LNCaP clone FGC (cell line): ENCODE measurements at regions not wholly inside any gene's neighbourhood (a gene's known extent, or its start where the extent isn't known, plus 50 kb on each side); places are given as distances from the start of the nearest gene placed in this dataset.

Experiments used
- DNase-seq: peaks from one replicate; pipeline ENCODE4 v3.0.0-alpha.2; 2011; ENCODE audit warnings: low read depth
- H3K4me3 ChIP-seq: 2 replicates; pipeline ENCODE4 v1.5.1; 2011; ENCODE audit warnings: mild to moderate bottlenecking, low read depth, low read length, control low read depth
- TF ChIP-seq, protein P1 (sequence below): IDR thresholded peaks from 2 replicates; pipeline ENCODE4 v1.5.1; 2012; ENCODE audit warnings: mild to moderate bottlenecking; ENCODE audit not compliant: control insufficient read depth, insufficient read depth; ENCODE audit errors: extremely low read depth

DNA sequence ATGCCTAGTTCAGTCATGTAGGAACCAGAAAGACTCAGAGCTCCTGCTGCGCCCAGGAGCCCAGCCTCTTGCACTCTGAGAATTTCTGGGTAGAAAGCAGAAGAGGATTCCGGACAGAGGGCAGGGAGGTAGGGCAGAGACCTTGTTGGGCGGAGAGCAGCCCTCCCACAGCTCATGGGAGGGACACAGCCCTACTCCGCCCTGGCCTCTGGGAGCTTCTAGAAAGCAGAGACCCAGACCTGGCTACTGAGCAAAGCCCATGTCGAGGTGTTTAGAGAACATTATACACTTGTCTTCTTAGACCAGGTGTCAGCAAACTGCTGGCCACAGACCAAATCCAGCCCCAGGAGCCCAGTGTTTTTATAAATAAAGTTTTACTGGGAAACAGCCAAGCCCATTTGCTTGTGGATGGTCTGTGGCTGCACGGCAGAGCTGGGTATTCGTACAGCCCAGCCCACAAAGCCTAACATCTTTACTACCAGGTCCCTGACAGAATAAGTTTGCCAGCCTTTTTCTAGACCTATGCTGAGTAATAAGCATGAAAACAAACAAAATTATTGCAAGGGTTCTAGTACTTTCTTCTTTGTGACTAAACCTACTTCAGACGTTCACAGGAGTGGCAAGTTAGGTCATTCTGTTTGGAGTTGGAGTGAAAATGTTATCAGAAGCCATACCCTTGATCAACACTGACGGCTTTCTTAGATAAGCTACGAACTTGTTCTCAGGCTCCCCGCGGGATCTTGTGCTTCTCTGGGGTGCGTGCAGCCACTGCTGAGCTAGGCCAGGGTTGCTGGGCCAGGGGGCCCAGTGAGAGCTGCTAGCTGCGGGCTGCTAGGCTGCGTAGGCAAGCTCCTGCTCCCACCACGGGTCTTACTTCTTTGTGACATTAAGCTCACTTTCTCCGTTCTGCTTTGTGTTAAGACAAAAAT lies 235.1 kb upstream of the FOXQ1 start:
- no peak for DNase-seq
- TF ChIP-seq, protein P1, sequence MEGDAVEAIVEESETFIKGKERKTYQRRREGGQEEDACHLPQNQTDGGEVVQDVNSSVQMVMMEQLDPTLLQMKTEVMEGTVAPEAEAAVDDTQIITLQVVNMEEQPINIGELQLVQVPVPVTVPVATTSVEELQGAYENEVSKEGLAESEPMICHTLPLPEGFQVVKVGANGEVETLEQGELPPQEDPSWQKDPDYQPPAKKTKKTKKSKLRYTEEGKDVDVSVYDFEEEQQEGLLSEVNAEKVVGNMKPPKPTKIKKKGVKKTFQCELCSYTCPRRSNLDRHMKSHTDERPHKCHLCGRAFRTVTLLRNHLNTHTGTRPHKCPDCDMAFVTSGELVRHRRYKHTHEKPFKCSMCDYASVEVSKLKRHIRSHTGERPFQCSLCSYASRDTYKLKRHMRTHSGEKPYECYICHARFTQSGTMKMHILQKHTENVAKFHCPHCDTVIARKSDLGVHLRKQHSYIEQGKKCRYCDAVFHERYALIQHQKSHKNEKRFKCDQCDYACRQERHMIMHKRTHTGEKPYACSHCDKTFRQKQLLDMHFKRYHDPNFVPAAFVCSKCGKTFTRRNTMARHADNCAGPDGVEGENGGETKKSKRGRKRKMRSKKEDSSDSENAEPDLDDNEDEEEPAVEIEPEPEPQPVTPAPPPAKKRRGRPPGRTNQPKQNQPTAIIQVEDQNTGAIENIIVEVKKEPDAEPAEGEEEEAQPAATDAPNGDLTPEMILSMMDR: no peak
- H3K4me3 ChIP-seq: no peak overlapping the region

DNA sequence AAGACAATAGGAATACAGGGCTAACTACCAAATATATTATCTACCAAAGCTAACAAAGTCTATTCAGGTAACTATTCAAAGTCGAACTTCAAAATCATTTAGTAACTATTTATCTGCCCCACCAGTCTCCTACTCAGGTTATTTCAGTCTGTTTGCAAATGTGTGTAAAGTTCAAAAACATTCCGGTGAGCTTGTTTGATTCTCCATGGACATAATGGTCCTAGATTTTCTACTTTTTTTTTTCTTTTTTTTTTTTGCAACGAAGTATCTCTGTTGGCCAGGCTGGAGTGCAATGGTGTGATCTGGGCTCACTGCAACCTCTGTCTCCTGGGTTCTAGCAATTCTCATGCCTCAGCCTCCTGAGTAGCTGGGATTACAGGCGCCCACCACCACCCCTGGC lies 236.0 kb upstream of the FOXQ1 start:
- no peak for DNase-seq
- TF ChIP-seq, protein P1: no peak
- H3K4me3 ChIP-seq: no peak overlapping the region

DNA sequence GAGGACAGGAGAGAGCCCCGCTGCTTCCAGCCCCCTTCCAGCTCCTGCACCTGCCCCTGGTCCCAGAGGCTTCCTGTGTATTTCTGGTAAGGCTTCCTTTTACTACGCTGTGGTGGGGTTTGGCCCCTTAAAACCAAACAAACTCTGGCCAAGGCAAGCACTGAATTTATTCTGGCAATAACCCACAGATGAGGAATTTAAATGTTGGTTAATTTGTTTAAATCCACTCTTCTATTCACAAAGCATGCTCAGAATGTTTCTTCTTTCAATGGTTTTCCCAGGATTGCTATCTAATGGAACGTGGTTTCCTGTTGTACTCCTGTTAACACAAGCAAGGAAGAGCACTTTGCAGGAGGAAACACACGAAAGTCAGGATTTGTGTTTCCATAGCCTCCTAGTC lies 236.5 kb upstream of the FOXQ1 start:
- no peak overlapping the region for H3K4me3 ChIP-seq
- TF ChIP-seq, protein P1: no peak
- no peak for DNase-seq

DNA sequence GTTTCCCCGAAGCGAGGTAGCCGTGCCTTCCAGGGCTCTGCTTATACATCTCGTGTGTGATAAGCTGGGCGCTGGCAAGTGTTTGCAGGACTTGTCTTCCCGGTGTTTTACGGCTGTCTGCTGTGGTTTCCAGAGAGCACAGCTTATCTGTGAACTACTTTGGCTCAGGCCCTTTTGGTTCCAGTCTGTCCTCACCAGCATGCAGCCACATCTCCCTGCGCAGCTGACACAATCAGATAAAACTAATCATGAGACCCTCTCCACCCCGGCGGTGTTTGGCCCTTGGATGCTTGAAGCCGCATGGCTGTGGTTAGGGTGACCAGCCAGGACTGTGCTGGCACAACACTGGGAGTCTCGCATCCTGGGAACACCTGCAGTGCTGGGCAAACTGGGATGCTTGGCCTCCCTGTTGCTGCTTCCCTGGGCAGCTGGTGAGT lies 241.8 kb upstream of the FOXQ1 start:
- TF ChIP-seq, protein P1: no peak
- no peak overlapping the region for H3K4me3 ChIP-seq
- DNase-seq: peak; percentile 62

DNA sequence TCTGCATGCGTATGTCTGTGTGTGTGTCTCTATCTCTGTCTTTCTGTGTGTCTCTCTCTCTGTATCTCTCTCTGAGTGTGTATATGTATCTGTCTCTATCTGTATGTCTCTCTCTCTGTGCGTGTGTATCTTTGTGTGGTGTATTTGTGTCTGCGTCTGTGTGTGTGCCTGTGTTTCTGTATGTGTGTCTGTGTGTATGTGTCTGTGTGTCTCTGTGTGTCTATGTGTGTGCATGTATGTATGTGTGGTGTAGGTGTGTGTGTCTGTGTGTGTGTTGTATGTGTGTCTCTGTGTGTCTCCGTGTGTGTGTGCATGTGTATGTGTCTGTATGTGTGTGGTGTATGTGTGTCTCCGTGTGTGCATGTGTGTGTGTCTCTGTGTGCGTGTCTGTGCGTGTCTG lies 243.0 kb upstream of the FOXQ1 start:
- no peak overlapping the region for H3K4me3 ChIP-seq
- no peak for DNase-seq
- TF ChIP-seq, protein P1: no peak

DNA sequence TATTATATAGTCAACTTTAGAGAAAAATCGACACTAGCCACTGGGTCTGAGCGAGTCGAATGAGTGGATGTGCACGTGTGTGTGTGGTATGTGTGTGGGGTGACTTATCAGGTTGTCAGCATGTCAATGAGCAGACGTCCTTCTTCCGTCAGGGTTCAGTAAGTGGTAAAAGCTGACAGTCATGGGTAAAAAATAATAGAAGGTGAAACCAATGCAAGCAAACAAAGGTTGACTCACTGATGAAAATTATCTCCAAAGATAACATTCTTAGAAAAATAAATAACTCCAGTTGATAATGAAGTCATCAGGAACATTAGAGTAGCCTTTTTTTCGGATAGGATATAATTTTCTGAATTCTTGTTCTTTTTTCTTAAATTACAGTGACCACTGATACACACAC lies 243.8 kb upstream of the FOXQ1 start:
- TF ChIP-seq, protein P1: no peak
- DNase-seq: no peak

DNA sequence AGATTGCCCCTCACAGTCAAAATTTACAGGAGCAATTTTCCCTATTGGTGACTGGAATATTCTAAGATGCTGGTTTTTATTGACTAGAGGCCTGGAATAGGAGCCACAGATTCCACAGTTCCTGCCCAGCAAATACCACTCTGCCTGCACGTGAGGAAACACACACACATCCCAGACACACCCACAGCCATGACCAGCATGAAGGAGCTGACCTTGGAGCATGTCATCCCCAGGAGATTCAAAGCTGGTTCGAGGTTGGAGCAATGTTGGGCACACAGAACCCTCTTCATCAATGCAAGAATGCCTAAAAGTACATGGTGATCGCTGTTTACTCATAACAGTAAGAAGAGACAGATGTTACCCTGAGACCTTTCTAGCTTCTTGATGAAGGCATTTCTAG lies 244.6 kb upstream of the FOXQ1 start:
- H3K4me3 ChIP-seq: no peak overlapping the region
- DNase-seq: no peak
- TF ChIP-seq, protein P1: no peak

More for the DNA sequence above, 243.8 kb upstream of the FOXQ1 start:
- no peak overlapping the region for H3K4me3 ChIP-seq
